ENCODE measurements at regions not wholly inside any gene's neighbourhood (a gene's known extent, or its start where the extent isn't known, plus 50 kb on each side); places are given as distances from the start of the nearest gene placed in this dataset.

DNA sequence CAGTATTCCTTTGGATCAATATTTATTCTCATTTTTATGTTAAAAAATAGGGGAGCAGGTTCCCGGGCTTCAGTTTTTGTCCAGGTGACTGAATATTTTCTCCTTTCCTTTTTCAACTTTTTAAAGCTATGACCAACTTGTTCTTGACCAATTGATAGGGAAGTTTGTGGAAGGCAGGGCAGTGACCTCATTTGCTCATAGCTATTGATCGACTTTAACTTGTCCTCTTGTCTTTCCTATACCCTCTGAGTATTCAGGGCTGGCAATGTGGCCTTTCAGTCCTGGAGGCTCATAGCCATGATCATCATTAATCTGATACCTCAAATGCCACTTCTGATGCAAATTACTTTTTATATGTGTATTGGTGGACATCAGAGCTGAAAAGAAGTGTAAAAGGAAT lies 448.8 kb downstream of the KIF16B start:
- Mint-ChIP-seq H3K27me3 (no peaks in the 10 kb centered on the region), H3K4me1 (no peaks in the 10 kb centered on the region), H3K9me3 (peaks cover 10% of the 10 kb centered on the region), H3K4me3 (no peak overlapping the region), H3K27ac (no peak overlapping the region), H3K36me3 (ENCODE audit: low read depth) (no peaks in the 10 kb centered on the region)
- DNase-seq, result no peak
- intact Hi-C loops (cut with micrococcal nuclease), result no loop called here

DNA sequence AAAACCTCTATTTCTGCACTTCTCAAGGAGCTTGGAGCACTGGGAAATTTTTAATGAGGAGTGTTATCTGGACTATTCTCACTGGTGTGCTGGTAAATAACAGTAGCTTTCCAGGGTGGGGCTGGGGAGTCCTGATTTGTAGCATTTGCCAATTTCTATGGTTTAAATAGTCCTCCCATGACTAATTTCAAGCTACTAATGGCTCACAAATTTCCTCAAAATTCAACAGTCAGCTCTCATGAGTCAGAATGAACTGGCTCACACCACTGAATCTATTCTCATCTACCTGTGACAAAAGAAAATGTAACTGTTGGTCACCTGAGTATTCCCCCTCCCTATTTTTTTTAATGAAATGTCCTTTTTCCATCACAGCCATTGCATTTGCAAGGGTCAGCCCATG lies 449.6 kb downstream of the KIF16B start:
- H3K4me1 Mint-ChIP-seq, result no peaks in the 10 kb centered on the region
- no peaks in the 10 kb centered on the region for H3K27me3 Mint-ChIP-seq

DNA sequence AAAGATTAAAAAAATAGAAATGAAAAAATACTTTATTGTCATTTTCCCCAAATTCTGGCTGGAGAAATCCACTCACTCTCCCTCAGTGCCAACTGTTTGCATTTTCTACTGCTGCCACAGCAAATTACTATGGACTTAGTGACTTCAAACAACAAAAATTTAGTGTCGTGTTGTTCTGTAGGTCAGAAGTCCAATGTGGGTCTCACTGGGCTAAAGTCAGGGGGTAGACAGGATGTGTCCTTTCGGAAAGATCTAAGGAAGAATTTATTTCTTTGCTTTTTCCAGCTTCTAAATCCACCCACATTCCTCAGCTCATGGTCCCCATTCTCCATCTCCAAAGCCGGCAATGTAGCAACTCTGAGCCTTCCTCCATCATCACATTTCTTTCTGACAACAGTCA lies 453.3 kb downstream of the KIF16B start:
- intact Hi-C loops (cut with micrococcal nuclease), result no loop called here
- Mint-ChIP-seq H3K9me3 (peaks cover 7% of the 10 kb centered on the region), H3K4me3 (no peak overlapping the region), H3K4me1 (no peaks in the 10 kb centered on the region), H3K27ac (no peak overlapping the region), H3K27me3 (no peaks in the 10 kb centered on the region), H3K36me3 (ENCODE audit: low read depth) (no peaks in the 10 kb centered on the region)
- DNase-seq, result no peak

More for the DNA sequence above, 449.6 kb downstream of the KIF16B start:
- Mint-ChIP-seq H3K9me3 (peaks cover 10% of the 10 kb centered on the region), H3K36me3 (ENCODE audit: low read depth) (no peaks in the 10 kb centered on the region), H3K4me3 (no peak overlapping the region), H3K27ac (no peak overlapping the region)
- intact Hi-C loops (cut with micrococcal nuclease), result no loop called here
- no peak for DNase-seq

DNA sequence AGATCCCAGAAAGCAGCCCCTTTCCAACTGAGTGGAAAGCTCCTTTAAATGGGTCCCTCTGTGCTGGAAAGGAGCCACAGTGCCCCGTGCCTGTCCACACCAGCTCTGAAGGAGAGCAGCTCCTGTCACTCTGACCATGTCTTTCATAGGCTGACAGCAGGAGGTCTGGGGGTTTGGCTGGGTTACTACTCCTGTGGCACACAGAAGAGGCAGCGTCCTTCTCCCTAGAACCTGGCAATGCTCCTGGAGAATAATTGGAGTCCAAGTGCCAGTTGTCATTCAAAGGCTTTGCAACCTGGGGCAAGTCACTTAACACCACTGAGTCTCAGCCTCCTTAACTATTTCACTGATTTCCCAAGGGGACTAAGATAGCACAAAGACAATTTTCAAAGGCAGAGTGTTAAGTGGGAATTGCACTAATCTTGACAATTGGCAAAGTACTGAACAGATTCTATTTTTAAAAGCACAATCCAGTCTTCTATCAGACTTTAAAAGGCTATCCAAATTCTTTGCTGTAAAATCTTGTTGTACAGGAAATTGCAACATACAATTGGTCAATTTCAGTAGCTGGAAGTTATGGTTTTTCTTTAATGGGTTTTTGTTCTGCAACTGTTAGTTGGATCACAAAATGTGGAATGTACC lies 457.2 kb downstream of the KIF16B start:
- intact Hi-C loops (cut with micrococcal nuclease), result no loop called here
- no peaks in the 10 kb centered on the region for H3K4me1 Mint-ChIP-seq
- H3K36me3 Mint-ChIP-seq (ENCODE audit: low read depth), result no peaks in the 10 kb centered on the region
- no peak overlapping the region for H3K4me3 Mint-ChIP-seq
- H3K27me3 Mint-ChIP-seq, result no peaks in the 10 kb centered on the region
- no peak overlapping the region for H3K27ac Mint-ChIP-seq
- peaks cover 4% of the 10 kb centered on the region for H3K9me3 Mint-ChIP-seq
- DNase-seq, result no peak

DNA sequence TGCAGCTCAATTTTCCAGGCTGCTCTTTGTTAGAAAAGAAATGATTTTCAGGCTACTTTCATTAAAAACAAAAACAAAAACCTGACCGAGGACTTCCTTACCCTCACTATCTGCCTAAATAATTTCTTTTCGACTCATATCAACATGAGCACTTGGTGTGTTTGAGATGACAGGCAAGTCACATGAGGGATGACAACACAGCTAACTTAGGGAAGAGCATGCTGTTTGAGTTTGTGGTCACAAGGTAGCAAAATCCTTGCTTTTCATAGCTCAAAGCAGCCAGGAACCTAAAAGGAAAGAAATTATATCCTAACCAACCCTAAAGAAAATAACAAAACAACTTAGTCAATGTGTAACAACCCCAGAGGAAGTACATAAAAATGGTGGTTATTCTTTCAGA lies 459.5 kb downstream of the KIF16B start:
- Mint-ChIP-seq H3K9me3 (no peaks in the 10 kb centered on the region), H3K27me3 (no peaks in the 10 kb centered on the region), H3K4me3 (no peak overlapping the region), H3K27ac (no peak overlapping the region), H3K4me1 (no peaks in the 10 kb centered on the region), H3K36me3 (ENCODE audit: low read depth) (no peaks in the 10 kb centered on the region)
- no peak for DNase-seq
- intact Hi-C loops (cut with micrococcal nuclease), result no loop called here

DNA sequence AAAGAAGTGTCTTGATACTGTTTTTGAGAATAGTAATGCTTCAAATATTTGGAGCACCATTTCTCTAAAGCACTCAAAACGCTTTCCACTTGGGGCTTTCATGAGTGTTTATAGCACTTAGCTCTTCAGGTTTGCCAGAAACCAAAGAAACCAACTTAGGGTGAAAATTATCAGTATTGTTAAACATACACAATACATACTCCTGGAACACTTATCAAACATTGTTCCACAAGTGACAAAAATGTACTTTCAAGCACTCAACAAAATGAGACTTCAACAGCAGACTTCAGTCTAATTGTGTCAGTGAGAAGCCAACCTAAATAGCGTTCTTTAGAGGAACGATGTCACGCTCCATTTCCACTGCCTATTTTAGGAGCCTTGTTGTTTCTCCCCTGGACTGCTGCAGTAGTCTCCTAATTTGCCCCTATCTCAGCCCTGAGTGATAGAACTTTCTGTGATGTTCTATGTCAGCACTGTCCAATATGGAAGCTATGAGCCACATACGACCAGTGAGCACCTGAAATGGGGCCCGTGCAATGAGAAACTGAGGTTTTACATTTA lies 461.3 kb downstream of the KIF16B start:
- Mint-ChIP-seq H3K27me3 (no peaks in the 10 kb centered on the region), H3K36me3 (ENCODE audit: low read depth) (no peaks in the 10 kb centered on the region), H3K27ac (no peak overlapping the region), H3K9me3 (no peaks in the 10 kb centered on the region), H3K4me3 (no peak overlapping the region), H3K4me1 (no peaks in the 10 kb centered on the region)
- no peak for DNase-seq
- intact Hi-C loops (cut with micrococcal nuclease), result no loop called here

DNA sequence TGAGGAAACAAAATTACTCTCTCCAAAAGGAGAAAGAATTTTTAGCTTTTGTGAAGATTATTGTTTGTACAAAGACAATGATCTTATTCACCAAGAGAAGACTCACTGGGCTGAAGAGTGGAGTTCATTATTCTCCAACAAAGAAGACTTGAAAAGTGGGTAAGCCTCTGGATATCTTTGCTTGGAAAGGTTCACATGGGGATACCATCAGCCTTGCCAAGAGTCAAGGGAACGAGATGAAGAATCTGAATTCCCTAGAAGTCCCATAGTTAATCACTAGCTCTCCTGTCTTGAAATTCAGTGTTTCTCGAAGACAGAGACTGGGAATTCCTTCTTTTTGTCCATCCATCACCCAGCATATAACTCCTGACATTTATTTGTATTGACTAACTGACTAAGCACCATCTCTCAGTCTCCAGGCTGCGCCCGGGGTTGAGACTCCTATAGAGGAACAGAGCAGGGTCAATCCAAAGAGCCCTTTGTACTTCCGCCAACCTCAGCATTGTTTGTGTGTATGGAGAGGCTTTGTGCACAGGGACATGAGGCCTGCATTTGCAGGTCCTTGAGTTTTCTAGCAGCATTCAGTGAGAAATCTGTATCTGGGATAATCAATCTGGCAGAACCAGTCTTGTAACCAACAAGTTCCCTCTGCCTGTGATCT lies 461.9 kb downstream of the KIF16B start:
- Mint-ChIP-seq H3K4me3 (no peak overlapping the region), H3K27me3 (no peaks in the 10 kb centered on the region), H3K27ac (no peak overlapping the region), H3K36me3 (ENCODE audit: low read depth) (no peaks in the 10 kb centered on the region), H3K4me1 (no peaks in the 10 kb centered on the region), H3K9me3 (no peaks in the 10 kb centered on the region)
- no peak for DNase-seq
- intact Hi-C loops (cut with micrococcal nuclease), result no loop called here

DNA sequence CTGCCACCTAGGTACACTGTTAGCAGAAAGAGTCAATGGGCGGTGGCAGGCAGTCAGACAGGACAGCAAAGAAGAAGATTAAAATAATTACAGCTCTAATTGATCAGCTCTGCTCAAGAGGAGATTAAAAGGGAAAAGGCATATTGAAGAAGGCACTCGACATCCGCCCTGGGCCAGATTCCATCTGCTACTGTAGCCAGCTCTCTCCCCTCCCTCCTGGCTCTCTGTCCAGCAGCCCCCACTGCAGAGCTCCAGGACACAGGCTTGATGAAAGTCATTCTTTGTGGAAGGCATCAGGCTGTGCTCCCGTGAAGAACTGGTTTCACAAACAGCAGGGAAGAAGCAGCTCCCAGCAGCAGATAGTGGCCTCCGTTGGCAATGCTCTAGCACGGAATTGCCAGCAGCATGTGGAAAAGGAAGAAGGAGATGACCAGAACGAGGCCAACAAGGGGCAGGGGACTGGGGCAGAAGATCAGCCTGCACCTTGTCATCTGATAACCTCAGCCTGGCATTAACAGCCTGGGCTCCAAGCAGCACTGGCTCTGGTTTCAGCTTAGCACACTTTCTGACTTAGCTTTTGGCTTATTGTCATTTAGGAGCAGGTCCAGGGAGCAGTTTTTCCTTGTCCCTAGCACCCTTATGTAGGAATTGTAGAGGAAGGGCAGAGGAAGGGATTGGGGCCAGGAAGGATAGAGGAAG lies 465.9 kb downstream of the KIF16B start:
- H3K27me3 Mint-ChIP-seq, result no peaks in the 10 kb centered on the region
- intact Hi-C loops (cut with micrococcal nuclease), result no loop called here
- H3K36me3 Mint-ChIP-seq (ENCODE audit: low read depth), result no peaks in the 10 kb centered on the region
- DNase-seq, result no peak
- H3K9me3 Mint-ChIP-seq, result no peaks in the 10 kb centered on the region
- no peaks in the 10 kb centered on the region for H3K4me1 Mint-ChIP-seq
- H3K4me3 Mint-ChIP-seq, result no peak overlapping the region
- no peak overlapping the region for H3K27ac Mint-ChIP-seq

DNA sequence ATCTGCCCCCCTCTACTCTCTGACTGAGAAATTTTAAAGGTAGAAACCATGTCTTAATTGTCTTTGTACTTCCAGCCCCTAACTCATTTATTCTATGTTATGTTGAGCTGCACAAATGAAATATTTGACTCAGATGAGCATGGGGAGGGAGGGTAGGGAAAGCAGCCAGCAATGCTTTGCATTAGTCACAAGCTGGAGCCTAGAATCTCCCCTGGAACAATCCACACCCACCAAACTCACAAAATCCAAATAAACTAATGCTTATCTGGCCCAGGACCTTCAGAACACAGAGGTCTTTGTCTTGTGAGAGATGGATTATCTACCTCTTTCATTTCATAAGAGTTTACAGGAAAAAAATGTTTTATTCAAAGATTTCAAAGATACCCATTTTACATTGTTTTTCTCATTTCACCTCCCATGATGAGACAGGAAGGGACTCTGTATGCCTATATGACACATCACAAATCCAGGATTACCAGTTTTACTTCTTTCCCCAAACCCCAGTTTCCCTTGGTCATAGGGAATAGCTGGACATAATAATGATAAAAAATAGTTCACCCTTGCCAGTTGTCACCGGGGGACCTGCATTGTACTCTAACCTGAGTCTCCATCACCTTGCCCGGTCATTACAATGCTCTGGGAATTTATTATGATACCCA lies 466.9 kb downstream of the KIF16B start:
- intact Hi-C loops (cut with micrococcal nuclease), result no loop called here
- Mint-ChIP-seq H3K4me3 (no peak overlapping the region), H3K9me3 (no peaks in the 10 kb centered on the region), H3K27ac (no peak overlapping the region), H3K36me3 (ENCODE audit: low read depth) (no peaks in the 10 kb centered on the region), H3K4me1 (no peaks in the 10 kb centered on the region), H3K27me3 (no peaks in the 10 kb centered on the region)
- DNase-seq, result no peak

DNA sequence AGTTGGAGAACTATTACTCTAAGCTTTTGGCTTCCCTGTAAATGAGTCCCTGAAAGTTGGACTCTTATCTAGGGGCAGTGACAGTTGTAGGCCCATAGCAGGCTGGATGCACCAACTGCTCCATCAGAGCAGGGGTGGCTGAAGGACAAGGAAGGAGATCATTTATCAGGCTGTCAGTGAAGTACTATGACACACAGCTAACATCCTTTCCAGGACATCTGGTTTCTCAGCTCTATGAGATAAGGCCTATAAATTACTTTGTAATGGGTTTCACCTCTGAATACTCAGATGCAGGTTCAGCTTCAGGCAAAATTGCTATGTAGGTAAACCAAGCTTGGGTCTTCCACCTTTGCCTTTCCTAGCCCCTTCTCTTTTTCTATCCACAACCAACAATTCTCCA lies 468.5 kb downstream of the KIF16B start:
- no peaks in the 10 kb centered on the region for H3K36me3 Mint-ChIP-seq (ENCODE audit: low read depth)
- no peak overlapping the region for H3K27ac Mint-ChIP-seq
- H3K9me3 Mint-ChIP-seq, result no peaks in the 10 kb centered on the region
- H3K27me3 Mint-ChIP-seq, result no peaks in the 10 kb centered on the region
- intact Hi-C loops (cut with micrococcal nuclease), result no loop called here
- no peak for DNase-seq
- no peak overlapping the region for H3K4me3 Mint-ChIP-seq
- no peaks in the 10 kb centered on the region for H3K4me1 Mint-ChIP-seq
